WTC11 (cell line): ENCODE measurements at regions not wholly inside any gene's neighbourhood (a gene's known extent, or its start where the extent isn't known, plus 50 kb on each side); places are given as distances from the start of the nearest gene placed in this dataset.

Source experiments
- ATAC-seq: fragments of 200-7000 bp; cut with Tn5 transposase; 2 replicates; pipeline ENCODE4 v1.10.0; 2021; ENCODE audit warnings: mild to moderate bottlenecking, moderate library complexity
- CTCF ChIA-PET: fragments of 300-600 bp; sonication (Branson Sonifier 250); formaldehyde crosslinking; loops from one replicate; lab custom pipeline; 2021; ENCODE audit warnings: antibody characterized with exemption; lab: Charles Lee
- POLR2A ChIA-PET: fragments of 350-600 bp; sonication (Branson Sonifier 250); formaldehyde crosslinking; loops from one replicate; lab custom pipeline; 2021; ENCODE audit warnings: antibody characterized with exemption; lab: Charles Lee
- DNase-seq: peaks from one replicate; pipeline ENCODE4 v3.0.0; 2021; ENCODE audit warnings: low spot score
- H3K27ac Mint-ChIP-seq: 2 replicates; pipeline ENCODE4 v1.8.0; 2021; ENCODE audit warnings: mixed read lengths
- H3K27me3 Mint-ChIP-seq: 2 replicates; pipeline ENCODE4 v1.8.0; 2021; ENCODE audit warnings: low read depth, mild to moderate bottlenecking, moderate library complexity, mixed read lengths
- H3K36me3 Mint-ChIP-seq: 2 replicates; pipeline ENCODE4 v1.8.0; 2021; ENCODE audit warnings: mixed read lengths
- H3K4me1 Mint-ChIP-seq: 2 replicates; pipeline ENCODE4 v1.8.0; 2022; ENCODE audit warnings: mixed read lengths
- H3K4me3 Mint-ChIP-seq: 2 replicates; pipeline ENCODE4 v1.8.0; 2021; ENCODE audit warnings: mild to moderate bottlenecking, moderate library complexity, mixed read lengths
- H3K9me3 Mint-ChIP-seq: 2 replicates; pipeline ENCODE4 v1.8.0; 2021; ENCODE audit warnings: mixed read lengths
- CBFB ChIP-seq: sonication (generic); formaldehyde crosslinking; IDR thresholded peaks from 2 replicates; pipeline ENCODE4 v1.8.1; 2022; ENCODE audit warnings: mild to moderate bottlenecking, low read depth, missing genetic modification reagents
- GTF2I ChIP-seq: fragments of 250-450 bp; sonication (Bioruptor Pico); conservative IDR thresholded peaks from 2 replicates; pipeline ENCODE4 v1.4.0; 2021; ENCODE audit warnings: mild to moderate bottlenecking
- IRF2 ChIP-seq: sonication (generic); formaldehyde crosslinking; IDR thresholded peaks from 2 replicates; pipeline ENCODE4 v1.8.0; 2022; ENCODE audit warnings: low read depth, missing genetic modification reagents, borderline replicate concordance
- MXD4 ChIP-seq: fragments of 250-450 bp; sonication (Bioruptor Pico); IDR thresholded peaks from 2 replicates; pipeline ENCODE4 v1.8.0; 2021; ENCODE audit warnings: mild to moderate bottlenecking, moderate library complexity, borderline replicate concordance
- NFATC4 ChIP-seq: fragments of 250-450 bp; sonication (Bioruptor Pico); IDR thresholded peaks from 2 replicates; pipeline ENCODE4 v1.9.0; 2021; ENCODE audit warnings: mild to moderate bottlenecking
- PRRX2 ChIP-seq: fragments of 250-450 bp; sonication (Bioruptor Pico); IDR thresholded peaks from 2 replicates; pipeline ENCODE4 v1.8.0; 2021; ENCODE audit warnings: mild to moderate bottlenecking
- ZNF423 ChIP-seq: fragments of 250-450 bp; sonication (Bioruptor Pico); IDR thresholded peaks from 2 replicates; pipeline ENCODE4 v2.1.2; 2022; ENCODE audit warnings: mild to moderate bottlenecking, moderate library complexity
- TF ChIP-seq, protein P1 (sequence below): sonication (generic); formaldehyde crosslinking; IDR thresholded peaks from 2 replicates; pipeline ENCODE4 v1.8.1; 2023; ENCODE audit warnings: mild to moderate bottlenecking, missing genetic modification reagents
- TF ChIP-seq, protein P2 (sequence below): fragments of 250-450 bp; sonication (Bioruptor Pico); IDR thresholded peaks from 2 replicates; pipeline ENCODE4 v2.1.2; 2022; ENCODE audit warnings: mild to moderate bottlenecking, moderate library complexity
- TF ChIP-seq, protein P3 (sequence below): sonication (generic); formaldehyde crosslinking; IDR thresholded peaks from 2 replicates; pipeline ENCODE4 v1.8.1; 2023; ENCODE audit warnings: mild to moderate bottlenecking, missing genetic modification reagents, moderate library complexity
- TF ChIP-seq, protein P4 (sequence below): sonication (generic); formaldehyde crosslinking; IDR thresholded peaks from 2 replicates; pipeline ENCODE4 v1.8.1; 2023; ENCODE audit warnings: mild to moderate bottlenecking, missing genetic modification reagents
- TF ChIP-seq, protein P5 (sequence below): sonication (generic); formaldehyde crosslinking; IDR thresholded peaks from 2 replicates; pipeline ENCODE4 v1.8.0; 2023; ENCODE audit warnings: mild to moderate bottlenecking, missing genetic modification reagents
- TF ChIP-seq, protein P6 (sequence below): sonication (generic); formaldehyde crosslinking; IDR thresholded peaks from 2 replicates; pipeline ENCODE4 v1.8.1; 2023; ENCODE audit warnings: mild to moderate bottlenecking, missing genetic modification reagents, borderline replicate concordance
- TF ChIP-seq, protein P7 (sequence below): sonication (generic); formaldehyde crosslinking; IDR thresholded peaks from 2 replicates; pipeline ENCODE4 v1.8.1; 2023; ENCODE audit warnings: mild to moderate bottlenecking, moderate library complexity, missing genetic modification reagents

DNA sequence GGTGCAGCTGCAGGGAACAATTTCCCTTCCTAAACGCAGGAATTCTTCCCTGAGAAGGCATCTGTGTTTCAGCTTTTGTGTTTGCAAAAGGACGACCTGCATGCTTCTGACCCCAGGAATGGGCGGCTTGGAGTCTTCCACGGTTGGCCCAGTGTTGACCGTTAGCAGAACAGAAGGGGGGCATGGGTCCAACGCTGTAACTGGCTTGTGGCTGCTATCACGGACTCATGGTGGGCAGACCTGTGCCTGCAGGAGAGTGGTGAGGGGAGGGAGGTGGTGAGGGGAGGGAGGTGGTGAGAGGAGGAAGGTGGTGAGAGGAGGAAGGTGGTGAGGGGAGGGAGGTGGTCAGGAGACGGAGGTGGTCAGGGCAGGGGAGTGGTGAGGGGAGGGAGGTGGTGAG is 388.6 kb upstream of the IRX4 start (continued):
- TF ChIP-seq, protein P1, sequence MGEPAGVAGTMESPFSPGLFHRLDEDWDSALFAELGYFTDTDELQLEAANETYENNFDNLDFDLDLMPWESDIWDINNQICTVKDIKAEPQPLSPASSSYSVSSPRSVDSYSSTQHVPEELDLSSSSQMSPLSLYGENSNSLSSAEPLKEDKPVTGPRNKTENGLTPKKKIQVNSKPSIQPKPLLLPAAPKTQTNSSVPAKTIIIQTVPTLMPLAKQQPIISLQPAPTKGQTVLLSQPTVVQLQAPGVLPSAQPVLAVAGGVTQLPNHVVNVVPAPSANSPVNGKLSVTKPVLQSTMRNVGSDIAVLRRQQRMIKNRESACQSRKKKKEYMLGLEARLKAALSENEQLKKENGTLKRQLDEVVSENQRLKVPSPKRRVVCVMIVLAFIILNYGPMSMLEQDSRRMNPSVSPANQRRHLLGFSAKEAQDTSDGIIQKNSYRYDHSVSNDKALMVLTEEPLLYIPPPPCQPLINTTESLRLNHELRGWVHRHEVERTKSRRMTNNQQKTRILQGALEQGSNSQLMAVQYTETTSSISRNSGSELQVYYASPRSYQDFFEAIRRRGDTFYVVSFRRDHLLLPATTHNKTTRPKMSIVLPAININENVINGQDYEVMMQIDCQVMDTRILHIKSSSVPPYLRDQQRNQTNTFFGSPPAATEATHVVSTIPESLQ (CRISPR knock-in tag), result no peak
- no peak for TF ChIP-seq MXD4 (CRISPR knock-in tag)
- TF ChIP-seq, protein P2, sequence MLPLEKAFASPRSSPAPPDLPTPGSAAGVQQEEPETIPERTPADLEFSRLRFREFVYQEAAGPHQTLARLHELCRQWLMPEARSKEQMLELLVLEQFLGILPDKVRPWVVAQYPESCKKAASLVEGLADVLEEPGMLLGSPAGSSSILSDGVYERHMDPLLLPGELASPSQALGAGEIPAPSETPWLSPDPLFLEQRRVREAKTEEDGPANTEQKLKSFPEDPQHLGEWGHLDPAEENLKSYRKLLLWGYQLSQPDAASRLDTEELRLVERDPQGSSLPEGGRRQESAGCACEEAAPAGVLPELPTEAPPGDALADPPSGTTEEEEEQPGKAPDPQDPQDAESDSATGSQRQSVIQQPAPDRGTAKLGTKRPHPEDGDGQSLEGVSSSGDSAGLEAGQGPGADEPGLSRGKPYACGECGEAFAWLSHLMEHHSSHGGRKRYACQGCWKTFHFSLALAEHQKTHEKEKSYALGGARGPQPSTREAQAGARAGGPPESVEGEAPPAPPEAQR (CRISPR knock-in tag), result no peak
- TF ChIP-seq, protein P3, sequence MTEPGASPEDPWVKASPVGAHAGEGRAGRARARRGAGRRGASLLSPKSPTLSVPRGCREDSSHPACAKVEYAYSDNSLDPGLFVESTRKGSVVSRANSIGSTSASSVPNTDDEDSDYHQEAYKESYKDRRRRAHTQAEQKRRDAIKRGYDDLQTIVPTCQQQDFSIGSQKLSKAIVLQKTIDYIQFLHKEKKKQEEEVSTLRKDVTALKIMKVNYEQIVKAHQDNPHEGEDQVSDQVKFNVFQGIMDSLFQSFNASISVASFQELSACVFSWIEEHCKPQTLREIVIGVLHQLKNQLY (CRISPR knock-in tag), result no peak
- TF ChIP-seq PRRX2 (CRISPR knock-in tag), result no peak
- no peak for TF ChIP-seq IRF2 (CRISPR knock-in tag)
- TF ChIP-seq, protein P4, sequence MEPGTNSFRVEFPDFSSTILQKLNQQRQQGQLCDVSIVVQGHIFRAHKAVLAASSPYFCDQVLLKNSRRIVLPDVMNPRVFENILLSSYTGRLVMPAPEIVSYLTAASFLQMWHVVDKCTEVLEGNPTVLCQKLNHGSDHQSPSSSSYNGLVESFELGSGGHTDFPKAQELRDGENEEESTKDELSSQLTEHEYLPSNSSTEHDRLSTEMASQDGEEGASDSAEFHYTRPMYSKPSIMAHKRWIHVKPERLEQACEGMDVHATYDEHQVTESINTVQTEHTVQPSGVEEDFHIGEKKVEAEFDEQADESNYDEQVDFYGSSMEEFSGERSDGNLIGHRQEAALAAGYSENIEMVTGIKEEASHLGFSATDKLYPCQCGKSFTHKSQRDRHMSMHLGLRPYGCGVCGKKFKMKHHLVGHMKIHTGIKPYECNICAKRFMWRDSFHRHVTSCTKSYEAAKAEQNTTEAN (CRISPR knock-in tag), result no peak

DNA sequence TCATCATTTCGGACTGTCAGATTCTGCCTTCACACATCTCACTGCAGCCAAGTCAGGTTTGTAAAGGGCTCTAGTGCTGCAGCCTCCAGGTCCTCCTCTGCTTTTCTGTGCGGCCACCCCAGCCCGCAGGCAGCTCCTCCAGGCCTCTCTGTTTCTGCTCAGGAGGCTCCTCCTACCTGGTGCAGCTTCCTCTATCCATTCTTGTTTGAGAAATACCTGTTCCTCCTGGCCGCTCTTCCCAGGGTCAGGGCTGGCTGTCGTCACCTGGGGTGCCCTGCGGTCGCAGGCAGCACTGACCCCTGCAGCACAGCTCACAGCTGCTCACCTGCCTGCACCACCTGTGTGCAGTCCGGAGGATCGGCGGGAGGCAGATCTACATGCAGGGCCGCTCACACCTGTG is 387.7 kb upstream of the IRX4 start:
- no peaks in the 10 kb centered on the region; the same call in 1 of the 2 replicates for H3K27me3 Mint-ChIP-seq

More for the DNA sequence above, 387.7 kb upstream of the IRX4 start:
- Mint-ChIP-seq H3K36me3 (no peaks in the 10 kb centered on the region), H3K4me3 (no peak overlapping the region), H3K9me3 (peaks cover 4% of the 10 kb centered on the region; the same call in 1 of the 2 replicates), H3K27ac (no peak overlapping the region), H3K4me1 (peaks cover 16% of the 10 kb centered on the region)
- ATAC-seq (peak; percentile 74), DNase-seq (peak; percentile 22)
- ChIA-PET CTCF (interaction anchor here (1.5 kb wide), 1 partner anchor 63 kb away, joined by 4 read pairs; no protein-coding TSS in a partner anchor), POLR2A (no interaction called here)
- TF ChIP-seq, protein P5, sequence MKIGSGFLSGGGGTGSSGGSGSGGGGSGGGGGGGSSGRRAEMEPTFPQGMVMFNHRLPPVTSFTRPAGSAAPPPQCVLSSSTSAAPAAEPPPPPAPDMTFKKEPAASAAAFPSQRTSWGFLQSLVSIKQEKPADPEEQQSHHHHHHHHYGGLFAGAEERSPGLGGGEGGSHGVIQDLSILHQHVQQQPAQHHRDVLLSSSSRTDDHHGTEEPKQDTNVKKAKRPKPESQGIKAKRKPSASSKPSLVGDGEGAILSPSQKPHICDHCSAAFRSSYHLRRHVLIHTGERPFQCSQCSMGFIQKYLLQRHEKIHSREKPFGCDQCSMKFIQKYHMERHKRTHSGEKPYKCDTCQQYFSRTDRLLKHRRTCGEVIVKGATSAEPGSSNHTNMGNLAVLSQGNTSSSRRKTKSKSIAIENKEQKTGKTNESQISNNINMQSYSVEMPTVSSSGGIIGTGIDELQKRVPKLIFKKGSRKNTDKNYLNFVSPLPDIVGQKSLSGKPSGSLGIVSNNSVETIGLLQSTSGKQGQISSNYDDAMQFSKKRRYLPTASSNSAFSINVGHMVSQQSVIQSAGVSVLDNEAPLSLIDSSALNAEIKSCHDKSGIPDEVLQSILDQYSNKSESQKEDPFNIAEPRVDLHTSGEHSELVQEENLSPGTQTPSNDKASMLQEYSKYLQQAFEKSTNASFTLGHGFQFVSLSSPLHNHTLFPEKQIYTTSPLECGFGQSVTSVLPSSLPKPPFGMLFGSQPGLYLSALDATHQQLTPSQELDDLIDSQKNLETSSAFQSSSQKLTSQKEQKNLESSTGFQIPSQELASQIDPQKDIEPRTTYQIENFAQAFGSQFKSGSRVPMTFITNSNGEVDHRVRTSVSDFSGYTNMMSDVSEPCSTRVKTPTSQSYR (CRISPR knock-in tag), result no peak
- TF ChIP-seq ZNF423 (CRISPR knock-in tag) (peak; percentile 20; the same call in 1 of the 2 replicates), NFATC4 (no peak), CBFB (no peak), GTF2I (CRISPR knock-in tag) (no peak)
- TF ChIP-seq, protein P6, sequence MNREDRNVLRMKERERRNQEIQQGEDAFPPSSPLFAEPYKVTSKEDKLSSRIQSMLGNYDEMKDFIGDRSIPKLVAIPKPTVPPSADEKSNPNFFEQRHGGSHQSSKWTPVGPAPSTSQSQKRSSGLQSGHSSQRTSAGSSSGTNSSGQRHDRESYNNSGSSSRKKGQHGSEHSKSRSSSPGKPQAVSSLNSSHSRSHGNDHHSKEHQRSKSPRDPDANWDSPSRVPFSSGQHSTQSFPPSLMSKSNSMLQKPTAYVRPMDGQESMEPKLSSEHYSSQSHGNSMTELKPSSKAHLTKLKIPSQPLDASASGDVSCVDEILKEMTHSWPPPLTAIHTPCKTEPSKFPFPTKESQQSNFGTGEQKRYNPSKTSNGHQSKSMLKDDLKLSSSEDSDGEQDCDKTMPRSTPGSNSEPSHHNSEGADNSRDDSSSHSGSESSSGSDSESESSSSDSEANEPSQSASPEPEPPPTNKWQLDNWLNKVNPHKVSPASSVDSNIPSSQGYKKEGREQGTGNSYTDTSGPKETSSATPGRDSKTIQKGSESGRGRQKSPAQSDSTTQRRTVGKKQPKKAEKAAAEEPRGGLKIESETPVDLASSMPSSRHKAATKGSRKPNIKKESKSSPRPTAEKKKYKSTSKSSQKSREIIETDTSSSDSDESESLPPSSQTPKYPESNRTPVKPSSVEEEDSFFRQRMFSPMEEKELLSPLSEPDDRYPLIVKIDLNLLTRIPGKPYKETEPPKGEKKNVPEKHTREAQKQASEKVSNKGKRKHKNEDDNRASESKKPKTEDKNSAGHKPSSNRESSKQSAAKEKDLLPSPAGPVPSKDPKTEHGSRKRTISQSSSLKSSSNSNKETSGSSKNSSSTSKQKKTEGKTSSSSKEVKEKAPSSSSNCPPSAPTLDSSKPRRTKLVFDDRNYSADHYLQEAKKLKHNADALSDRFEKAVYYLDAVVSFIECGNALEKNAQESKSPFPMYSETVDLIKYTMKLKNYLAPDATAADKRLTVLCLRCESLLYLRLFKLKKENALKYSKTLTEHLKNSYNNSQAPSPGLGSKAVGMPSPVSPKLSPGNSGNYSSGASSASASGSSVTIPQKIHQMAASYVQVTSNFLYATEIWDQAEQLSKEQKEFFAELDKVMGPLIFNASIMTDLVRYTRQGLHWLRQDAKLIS (CRISPR knock-in tag), result no peak
- TF ChIP-seq, protein P7, sequence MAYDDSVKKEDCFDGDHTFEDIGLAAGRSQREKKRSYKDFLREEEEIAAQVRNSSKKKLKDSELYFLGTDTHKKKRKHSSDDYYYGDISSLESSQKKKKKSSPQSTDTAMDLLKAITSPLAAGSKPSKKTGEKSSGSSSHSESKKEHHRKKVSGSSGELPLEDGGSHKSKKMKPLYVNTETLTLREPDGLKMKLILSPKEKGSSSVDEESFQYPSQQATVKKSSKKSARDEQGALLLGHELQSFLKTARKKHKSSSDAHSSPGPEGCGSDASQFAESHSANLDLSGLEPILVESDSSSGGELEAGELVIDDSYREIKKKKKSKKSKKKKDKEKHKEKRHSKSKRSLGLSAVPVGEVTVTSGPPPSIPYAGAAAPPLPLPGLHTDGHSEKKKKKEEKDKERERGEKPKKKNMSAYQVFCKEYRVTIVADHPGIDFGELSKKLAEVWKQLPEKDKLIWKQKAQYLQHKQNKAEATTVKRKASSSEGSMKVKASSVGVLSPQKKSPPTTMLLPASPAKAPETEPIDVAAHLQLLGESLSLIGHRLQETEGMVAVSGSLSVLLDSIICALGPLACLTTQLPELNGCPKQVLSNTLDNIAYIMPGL (CRISPR knock-in tag), result no peak
